Neural progenitor cell (in vitro differentiated cells): ENCODE measurements at regions not wholly inside any gene's neighbourhood (a gene's known extent, or its start where the extent isn't known, plus 50 kb on each side); places are given as distances from the start of the nearest gene placed in this dataset.

Experiments used
- EZH2 ChIP-seq: fragments of 200-600 bp; sonication (generic); IDR thresholded peaks from 2 replicates; pipeline ENCODE4 v1.6.1; 2017; ENCODE audit warnings: antibody characterized with exemption, mild to moderate bottlenecking, moderate library complexity
- TF ChIP-seq, protein P1 (sequence below): fragments of 200-600 bp; sonication (generic); IDR thresholded peaks from 2 replicates; pipeline ENCODE4 v1.5.1; 2017; ENCODE audit warnings: antibody characterized with exemption, mild to moderate bottlenecking

DNA sequence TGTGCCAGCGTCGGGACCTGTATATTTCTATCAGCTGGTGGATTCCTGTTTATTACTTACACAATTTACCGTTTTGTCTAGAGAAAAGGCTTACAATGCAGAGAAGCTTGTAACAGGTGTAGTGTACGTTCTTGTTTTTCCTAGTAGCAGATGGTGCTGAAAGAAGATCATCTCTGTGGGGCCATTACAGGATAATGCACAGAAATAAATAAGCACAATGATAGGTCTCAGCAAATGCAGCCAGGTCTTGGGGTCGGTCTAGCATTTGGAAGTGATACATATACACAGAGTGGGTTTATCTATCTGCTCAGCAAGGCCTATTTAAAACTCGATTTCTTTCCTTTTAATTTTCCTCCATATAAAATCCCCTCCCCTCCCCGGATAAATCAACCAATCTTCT lies 180.9 kb upstream of the LCORL start:
- TF ChIP-seq, protein P1, sequence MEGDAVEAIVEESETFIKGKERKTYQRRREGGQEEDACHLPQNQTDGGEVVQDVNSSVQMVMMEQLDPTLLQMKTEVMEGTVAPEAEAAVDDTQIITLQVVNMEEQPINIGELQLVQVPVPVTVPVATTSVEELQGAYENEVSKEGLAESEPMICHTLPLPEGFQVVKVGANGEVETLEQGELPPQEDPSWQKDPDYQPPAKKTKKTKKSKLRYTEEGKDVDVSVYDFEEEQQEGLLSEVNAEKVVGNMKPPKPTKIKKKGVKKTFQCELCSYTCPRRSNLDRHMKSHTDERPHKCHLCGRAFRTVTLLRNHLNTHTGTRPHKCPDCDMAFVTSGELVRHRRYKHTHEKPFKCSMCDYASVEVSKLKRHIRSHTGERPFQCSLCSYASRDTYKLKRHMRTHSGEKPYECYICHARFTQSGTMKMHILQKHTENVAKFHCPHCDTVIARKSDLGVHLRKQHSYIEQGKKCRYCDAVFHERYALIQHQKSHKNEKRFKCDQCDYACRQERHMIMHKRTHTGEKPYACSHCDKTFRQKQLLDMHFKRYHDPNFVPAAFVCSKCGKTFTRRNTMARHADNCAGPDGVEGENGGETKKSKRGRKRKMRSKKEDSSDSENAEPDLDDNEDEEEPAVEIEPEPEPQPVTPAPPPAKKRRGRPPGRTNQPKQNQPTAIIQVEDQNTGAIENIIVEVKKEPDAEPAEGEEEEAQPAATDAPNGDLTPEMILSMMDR = no peak
- no peak for TF ChIP-seq EZH2
